Trophoblast cell (in vitro differentiated cells and primary cell): ENCODE measurements at regions not wholly inside any gene's neighbourhood (a gene's known extent, or its start where the extent isn't known, plus 50 kb on each side); places are given as distances from the start of the nearest gene placed in this dataset.

Source experiments
- DNase-seq, 2 donors: peaks; one replicate each; pipeline ENCODE4 v3.0.0-alpha.2; 2016
- H2AFZ ChIP-seq: 2 replicates; pipeline ENCODE4 v1.6.1; 2013; ENCODE audit warnings: low read length, moderate library complexity, mild to moderate bottlenecking; ENCODE audit not compliant: insufficient read depth, poor library complexity
- H2AK5ac ChIP-seq: 2 replicates; pipeline ENCODE4 v1.6.1; 2013; ENCODE audit warnings: mild to moderate bottlenecking, low read length
- H2BK120ac ChIP-seq: 2 replicates; pipeline ENCODE4 v1.6.1; 2013; ENCODE audit warnings: low read length, mild to moderate bottlenecking, moderate library complexity; ENCODE audit not compliant: insufficient read depth, poor library complexity
- H2BK12ac ChIP-seq: 2 replicates; pipeline ENCODE4 v1.6.1; 2013; ENCODE audit warnings: mild to moderate bottlenecking, low read length, moderate library complexity
- H2BK5ac ChIP-seq: 2 replicates; pipeline ENCODE4 v1.6.1; 2013; ENCODE audit warnings: low read length, low read depth, moderate library complexity, mild to moderate bottlenecking; ENCODE audit not compliant: poor library complexity
- H3K14ac ChIP-seq: 2 replicates; pipeline ENCODE4 v1.6.1; 2013; ENCODE audit warnings: mild to moderate bottlenecking, low read length
- H3K18ac ChIP-seq: 2 replicates; pipeline ENCODE4 v1.6.1; 2013; ENCODE audit warnings: mild to moderate bottlenecking, low read length
- H3K23ac ChIP-seq: 2 replicates; pipeline ENCODE4 v1.6.1; 2013; ENCODE audit warnings: low read length
- H3K27ac ChIP-seq: 2 replicates; pipeline ENCODE4 v1.5.1; 2013; ENCODE audit warnings: low read depth, mild to moderate bottlenecking, inconsistent platforms, low read length, moderate library complexity
- H3K27me3 ChIP-seq: 2 replicates; pipeline ENCODE4 v1.6.1; 2013; ENCODE audit warnings: inconsistent platforms, mild to moderate bottlenecking, low read length, moderate library complexity; ENCODE audit not compliant: insufficient read depth
- H3K36me3 ChIP-seq, 2 experiments: 1 replicate in 1 of 2; 2 replicates in 1 of 2; pipeline ENCODE4 v1.6.1; 2013; ENCODE audit warnings: low read length in 2 of 2, mild to moderate bottlenecking in 2 of 2, moderate library complexity in 1 of 2; ENCODE audit not compliant: insufficient read depth in 2 of 2, control insufficient read depth in 1 of 2
- H3K4ac ChIP-seq: 2 replicates; pipeline ENCODE4 v1.6.1; 2013; ENCODE audit warnings: low read depth, mild to moderate bottlenecking, low read length, moderate library complexity
- H3K4me1 ChIP-seq, 2 experiments: 1 replicate in 1 of 2; 2 replicates in 1 of 2; pipeline ENCODE4 v1.6.1; 2013; ENCODE audit warnings: low read length in 2 of 2, mild to moderate bottlenecking in 2 of 2, moderate library complexity in 1 of 2; ENCODE audit not compliant: insufficient read depth in 2 of 2, control insufficient read depth in 1 of 2
- H3K4me2 ChIP-seq: 2 replicates; pipeline ENCODE4 v1.6.1; 2013; ENCODE audit warnings: inconsistent platforms, mild to moderate bottlenecking, low read length, moderate library complexity
- H3K4me3 ChIP-seq: 2 replicates; pipeline ENCODE4 v1.5.1; 2013; ENCODE audit warnings: mild to moderate bottlenecking, low read depth, low read length, inconsistent platforms
- H3K79me1 ChIP-seq: one replicate; pipeline ENCODE4 v1.6.1; 2013; ENCODE audit warnings: low read length
- H3K79me2 ChIP-seq: 2 replicates; pipeline ENCODE4 v1.6.1; 2013; ENCODE audit warnings: low read length, mild to moderate bottlenecking; ENCODE audit not compliant: control insufficient read depth, insufficient read depth, poor library complexity
- H3K9ac ChIP-seq: 2 replicates; pipeline ENCODE4 v1.6.1; 2013; ENCODE audit warnings: mild to moderate bottlenecking, low read length
- H3K9me3 ChIP-seq: 2 replicates; pipeline ENCODE4 v1.6.1; 2013; ENCODE audit warnings: low read depth, mild to moderate bottlenecking, control low read depth, inconsistent platforms, low read length; ENCODE audit not compliant: insufficient read depth
- H4K12ac ChIP-seq: 2 replicates; pipeline ENCODE4 v1.6.1; 2013; ENCODE audit warnings: low read depth, mild to moderate bottlenecking, low read length, moderate library complexity
- H4K8ac ChIP-seq: 2 replicates; pipeline ENCODE4 v1.6.1; 2013; ENCODE audit warnings: low read depth, mild to moderate bottlenecking, low read length, moderate library complexity
- H4K91ac ChIP-seq: one replicate; pipeline ENCODE4 v1.6.1; 2013; ENCODE audit warnings: low read depth, mild to moderate bottlenecking, low read length, moderate library complexity
- WGBS: extraction: QIAGEN DNeasy Blood & Tissue Kit; methylation state at CpG from one replicate; pipeline ENCODE4 v1.1.7; 2013; ENCODE audit warnings: missing lambda C conversion rate; ENCODE audit not compliant: insufficient read length, insufficient coverage; ENCODE audit errors: extremely low coverage; 5-methylcytosine and 5-hydroxymethylcytosine counted together

GRCh38 chr7:16193631-16194030 lies 227.7 kb downstream of the CRPPA start:
- Histone ChIP-seq H3K18ac (no peak overlapping the region), H2AK5ac (no peak overlapping the region), H4K12ac (no peak overlapping the region), H3K4me1 (no peaks in the 10 kb centered on the region), H4K8ac (no peak overlapping the region), H3K9me3 (no peaks in the 10 kb centered on the region), H3K36me3 (no peaks in the 10 kb centered on the region), H3K79me2 (no peaks in the 10 kb centered on the region), H2AFZ (no peak overlapping the region), H4K91ac (no peak overlapping the region), H3K23ac (no peak overlapping the region), H3K27ac (no peak overlapping the region), H3K79me1 (no peaks in the 10 kb centered on the region), H2BK5ac (no peak overlapping the region), H3K9ac (no peak overlapping the region), H3K14ac (no peak overlapping the region), H3K4ac (no peak overlapping the region), H2BK120ac (no peak overlapping the region), H3K4me2 (no peak overlapping the region), H2BK12ac (no peak overlapping the region), H3K27me3 (no peaks in the 10 kb centered on the region), H3K4me3 (no peak overlapping the region)
- DNase-seq = no peak
- no CpG with 5 or more reads among the region's 4 CpGs for WGBS

- H2AFZ ChIP-seq = no peak overlapping the region
- no peaks in the 10 kb centered on the region for H3K79me1 ChIP-seq
Observed at GRCh38 chr7:16189026-16189715, 232.2 kb downstream of the CRPPA start.

DNA sequence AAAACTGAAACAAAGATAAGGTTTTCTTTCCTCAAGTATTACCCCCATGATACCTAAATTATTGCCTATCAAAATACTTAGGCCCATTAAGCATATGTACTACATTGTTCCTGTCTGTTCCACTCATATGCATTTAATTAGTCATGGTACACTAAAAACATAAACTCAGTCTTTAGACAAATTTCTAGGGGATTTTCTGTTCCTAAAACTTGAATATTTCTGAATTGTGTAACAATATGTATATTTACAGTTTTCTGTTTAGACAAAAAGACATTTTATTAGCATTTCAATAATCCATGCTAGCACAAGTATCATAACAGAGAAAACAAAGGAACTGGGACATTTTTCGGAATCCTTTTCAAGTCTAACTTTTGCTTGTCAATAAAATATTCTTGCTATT lies 234.2 kb downstream of the CRPPA start:
- Histone ChIP-seq H2BK120ac (no peak overlapping the region), H2AFZ (no peak overlapping the region), H3K14ac (no peak overlapping the region), H3K18ac (no peak overlapping the region), H3K79me1 (no peaks in the 10 kb centered on the region), H4K91ac (no peak overlapping the region), H3K79me2 (no peaks in the 10 kb centered on the region), H3K27ac (no peak overlapping the region), H3K23ac (no peak overlapping the region), H3K27me3 (no peaks in the 10 kb centered on the region), H4K12ac (no peak overlapping the region), H4K8ac (no peak overlapping the region), H2BK5ac (no peak overlapping the region), H3K4me2 (no peak overlapping the region), H2AK5ac (no peak overlapping the region), H3K9ac (no peak overlapping the region), H3K4ac (no peak overlapping the region), H3K9me3 (no peaks in the 10 kb centered on the region), H3K4me1 (no peaks in the 10 kb centered on the region), H3K36me3 (no peaks in the 10 kb centered on the region), H3K4me3 (no peak overlapping the region), H2BK12ac (no peak overlapping the region)
- no CpG with 5 or more reads among the region's 1 CpG for WGBS
- DNase-seq = no peak

More at GRCh38 chr7:16189026-16189715, 232.2 kb downstream of the CRPPA start:
- H3K36me3 ChIP-seq = no peaks in the 10 kb centered on the region
- no peak overlapping the region for H4K91ac ChIP-seq
- no CpG with 5 or more reads among the region's 2 CpGs for WGBS
- no peak overlapping the region for H3K27ac ChIP-seq
- H3K14ac ChIP-seq = no peak overlapping the region
- H3K79me2 ChIP-seq = no peaks in the 10 kb centered on the region
- no peak overlapping the region for H3K18ac ChIP-seq
- H3K23ac ChIP-seq = no peak overlapping the region
- H4K8ac ChIP-seq = no peak overlapping the region
- H2AK5ac ChIP-seq = no peak overlapping the region
- no peaks in the 10 kb centered on the region for H3K27me3 ChIP-seq
- H3K4ac ChIP-seq = no peak overlapping the region
- no peak for DNase-seq
- no peak overlapping the region for H3K9ac ChIP-seq
- no peak overlapping the region for H3K4me2 ChIP-seq
- H3K4me3 ChIP-seq = no peak overlapping the region
- H3K4me1 ChIP-seq = no peaks in the 10 kb centered on the region
- H4K12ac ChIP-seq = no peak overlapping the region
- H3K9me3 ChIP-seq = no peaks in the 10 kb centered on the region
- no peak overlapping the region for H2BK120ac ChIP-seq
- no peak overlapping the region for H2BK5ac ChIP-seq
- H2BK12ac ChIP-seq = no peak overlapping the region

DNA sequence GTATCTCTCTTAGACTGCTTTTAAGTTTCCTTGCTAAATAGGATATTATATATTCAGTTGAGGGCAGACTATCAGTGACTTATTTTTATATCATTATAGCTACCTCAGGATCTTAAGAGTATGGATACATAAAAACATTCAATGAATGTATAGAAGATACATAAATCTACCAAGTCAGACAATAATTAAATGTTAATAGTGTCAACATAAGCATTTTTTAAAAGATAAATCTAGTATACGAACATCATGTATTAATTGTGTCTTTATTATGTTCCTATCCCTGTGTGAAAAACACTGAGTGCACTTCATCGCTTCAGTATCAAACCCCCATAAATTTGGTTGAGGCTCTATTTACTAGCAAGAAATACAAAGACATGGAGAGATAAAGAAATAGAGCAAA lies 242.8 kb downstream of the CRPPA start:
- Histone ChIP-seq H2BK12ac (no peak overlapping the region), H3K79me1 (no peaks in the 10 kb centered on the region), H3K4ac (no peak overlapping the region), H4K91ac (no peak overlapping the region), H3K9me3 (no peaks in the 10 kb centered on the region), H2AFZ (no peak overlapping the region), H2BK5ac (no peak overlapping the region), H3K9ac (no peak overlapping the region), H2AK5ac (no peak overlapping the region), H3K23ac (no peak overlapping the region), H3K27ac (no peak overlapping the region), H3K79me2 (no peaks in the 10 kb centered on the region), H3K18ac (no peak overlapping the region), H4K12ac (no peak overlapping the region), H3K4me1 (no peaks in the 10 kb centered on the region), H2BK120ac (no peak overlapping the region), H3K14ac (no peak overlapping the region), H3K4me2 (no peak overlapping the region), H4K8ac (no peak overlapping the region), H3K27me3 (no peaks in the 10 kb centered on the region), H3K36me3 (no peaks in the 10 kb centered on the region), H3K4me3 (no peak overlapping the region)
- no peak for DNase-seq
- no CpG with 5 or more reads among the region's 2 CpGs for WGBS
